Memory B cell (primary cell): ENCODE measurements at regions not wholly inside any gene's neighbourhood (a gene's known extent, or its start where the extent isn't known, plus 50 kb on each side); places are given as distances from the start of the nearest gene placed in this dataset.
"Not testable (repeated sequence)": the region's sequence is repeated elsewhere in the genome, so short reads cannot be mapped to it uniquely, and the experiment has no call there.

Experiments
- ATAC-seq: fragments of 150-1000 bp; cut with Tn5 transposase; 2 replicates; pipeline ENCODE4 v1.10.0; 2021; ENCODE audit warnings: low read depth, mild to moderate bottlenecking, moderate library complexity
- DNase-seq, 2 donors: peaks; one replicate each; pipeline ENCODE4 v3.0.0; 2022; ENCODE audit warnings: low spot score in 2 of 2
- H3K27ac Mint-ChIP-seq: one replicate; pipeline ENCODE4 v1.8.0; 2022; ENCODE audit warnings: mild to moderate bottlenecking, moderate library complexity, mixed read lengths
- H3K27me3 Mint-ChIP-seq: one replicate; pipeline ENCODE4 v1.8.0; 2022; ENCODE audit warnings: mixed read lengths
- H3K36me3 Mint-ChIP-seq: one replicate; pipeline ENCODE4 v1.8.0; 2022; ENCODE audit warnings: mild to moderate bottlenecking, mixed read lengths
- H3K4me1 Mint-ChIP-seq: one replicate; pipeline ENCODE4 v1.8.0; 2022; ENCODE audit warnings: mixed read lengths
- H3K4me3 Mint-ChIP-seq: one replicate; pipeline ENCODE4 v1.8.0; 2022; ENCODE audit warnings: mild to moderate bottlenecking, moderate library complexity, mixed read lengths
- H3K9me3 Mint-ChIP-seq: one replicate; pipeline ENCODE4 v1.8.0; 2022; ENCODE audit warnings: mixed read lengths

- not testable (repeated sequence) for H3K9me3 Mint-ChIP-seq, H3K27me3 Mint-ChIP-seq, H3K4me1 Mint-ChIP-seq, DNase-seq, H3K4me3 Mint-ChIP-seq, ATAC-seq, H3K27ac Mint-ChIP-seq, H3K36me3 Mint-ChIP-seq
Measured at GRCh38 chr6:67920040-67920439, 715.0 kb upstream of the ADGRB3 start.

- H3K9me3 Mint-ChIP-seq, result peaks cover 5% of the 10 kb centered on the region
- no peak for DNase-seq
- no peaks in the 10 kb centered on the region for H3K27me3 Mint-ChIP-seq
- no peak for ATAC-seq
- H3K27ac Mint-ChIP-seq, result no peak overlapping the region
- no peak overlapping the region for H3K4me3 Mint-ChIP-seq
- H3K4me1 Mint-ChIP-seq, result no peaks in the 10 kb centered on the region
- no peaks in the 10 kb centered on the region for H3K36me3 Mint-ChIP-seq
Measured at GRCh38 chr6:67916399-67916798, 718.7 kb upstream of the ADGRB3 start.

GRCh38 chr6:67914419-67914818 is 720.7 kb upstream of the ADGRB3 start:
- Mint-ChIP-seq H3K27me3 (no peaks in the 10 kb centered on the region), H3K4me1 (no peaks in the 10 kb centered on the region), H3K27ac (no peak overlapping the region), H3K9me3 (peaks cover 5% of the 10 kb centered on the region), H3K4me3 (no peak overlapping the region), H3K36me3 (no peaks in the 10 kb centered on the region)
- ATAC-seq (no peak), DNase-seq (no peak)

GRCh38 chr6:67909354-67909753 is 725.7 kb upstream of the ADGRB3 start:
- H3K27ac Mint-ChIP-seq, result no peak overlapping the region
- H3K27me3 Mint-ChIP-seq, result no peaks in the 10 kb centered on the region
- no peaks in the 10 kb centered on the region for H3K4me1 Mint-ChIP-seq
- DNase-seq (no peak), ATAC-seq (no peak)
- H3K9me3 Mint-ChIP-seq, result peaks cover 4% of the 10 kb centered on the region
- no peaks in the 10 kb centered on the region for H3K36me3 Mint-ChIP-seq
- H3K4me3 Mint-ChIP-seq, result no peak overlapping the region

- Mint-ChIP-seq H3K4me3 (no peak overlapping the region), H3K36me3 (no peaks in the 10 kb centered on the region), H3K9me3 (peaks cover 4% of the 10 kb centered on the region), H3K4me1 (no peaks in the 10 kb centered on the region), H3K27me3 (no peaks in the 10 kb centered on the region), H3K27ac (no peak overlapping the region)
- DNase-seq (no peak), ATAC-seq (no peak)
Measured at GRCh38 chr6:67908379-67908778, 726.7 kb upstream of the ADGRB3 start.

- H3K4me3 Mint-ChIP-seq, H3K9me3 Mint-ChIP-seq, H3K27ac Mint-ChIP-seq, H3K36me3 Mint-ChIP-seq, ATAC-seq, DNase-seq, H3K27me3 Mint-ChIP-seq, H3K4me1 Mint-ChIP-seq: not testable (repeated sequence)
Measured at GRCh38 chr6:67904735-67905134, 730.3 kb upstream of the ADGRB3 start.

GRCh38 chr6:67898875-67899274 is 736.2 kb upstream of the ADGRB3 start:
- H3K9me3 Mint-ChIP-seq, result no peaks in the 10 kb centered on the region
- H3K27me3 Mint-ChIP-seq, result no peaks in the 10 kb centered on the region
- no peaks in the 10 kb centered on the region for H3K4me1 Mint-ChIP-seq
- H3K27ac Mint-ChIP-seq, result no peak overlapping the region
- DNase-seq, result no peak
- ATAC-seq, result no peak
- no peaks in the 10 kb centered on the region for H3K36me3 Mint-ChIP-seq
- H3K4me3 Mint-ChIP-seq, result no peak overlapping the region

- ATAC-seq (no peak), DNase-seq (no peak)
- Mint-ChIP-seq H3K4me1 (no peaks in the 10 kb centered on the region), H3K9me3 (no peaks in the 10 kb centered on the region), H3K4me3 (no peak overlapping the region), H3K36me3 (no peaks in the 10 kb centered on the region), H3K27ac (no peak overlapping the region), H3K27me3 (no peaks in the 10 kb centered on the region)
Measured at GRCh38 chr6:67897998-67898607, 737.0 kb upstream of the ADGRB3 start.

GRCh38 chr6:67896476-67896875 is 738.6 kb upstream of the ADGRB3 start:
- H3K9me3 Mint-ChIP-seq, result no peaks in the 10 kb centered on the region
- no peak overlapping the region for H3K27ac Mint-ChIP-seq
- ATAC-seq (no peak), DNase-seq (no peak)
- no peaks in the 10 kb centered on the region for H3K4me1 Mint-ChIP-seq
- no peaks in the 10 kb centered on the region for H3K27me3 Mint-ChIP-seq
- no peaks in the 10 kb centered on the region for H3K36me3 Mint-ChIP-seq
- H3K4me3 Mint-ChIP-seq, result no peak overlapping the region

GRCh38 chr6:67889682-67889995 is 745.4 kb upstream of the ADGRB3 start:
- H3K4me1 Mint-ChIP-seq, result no peaks in the 10 kb centered on the region
- H3K4me3 Mint-ChIP-seq, result no peak overlapping the region

GRCh38 chr6:67888886-67889681 is 746.0 kb upstream of the ADGRB3 start:
- DNase-seq (no peak), ATAC-seq (no peak)
- no peak overlapping the region for H3K27ac Mint-ChIP-seq

More at GRCh38 chr6:67889682-67889995, 745.4 kb upstream of the ADGRB3 start:
- H3K36me3 Mint-ChIP-seq, result no peaks in the 10 kb centered on the region
- H3K27ac Mint-ChIP-seq, result no peak overlapping the region
- H3K9me3 Mint-ChIP-seq, result peaks cover 8% of the 10 kb centered on the region
- ATAC-seq, result no peak
- no peak for DNase-seq
- no peaks in the 10 kb centered on the region for H3K27me3 Mint-ChIP-seq

GRCh38 chr6:67888546-67888885 is 746.6 kb upstream of the ADGRB3 start:
- no peaks in the 10 kb centered on the region for H3K27me3 Mint-ChIP-seq
- ATAC-seq (no peak), DNase-seq (no peak)
- no peaks in the 10 kb centered on the region for H3K4me1 Mint-ChIP-seq
- peaks cover 8% of the 10 kb centered on the region for H3K9me3 Mint-ChIP-seq
- no peak overlapping the region for H3K4me3 Mint-ChIP-seq
- H3K36me3 Mint-ChIP-seq, result no peaks in the 10 kb centered on the region
- H3K27ac Mint-ChIP-seq, result no peak overlapping the region

More at GRCh38 chr6:67888886-67889681, 746.0 kb upstream of the ADGRB3 start:
- no peaks in the 10 kb centered on the region for H3K36me3 Mint-ChIP-seq
- peaks cover 8% of the 10 kb centered on the region for H3K9me3 Mint-ChIP-seq
- no peaks in the 10 kb centered on the region for H3K4me1 Mint-ChIP-seq
- H3K4me3 Mint-ChIP-seq, result no peak overlapping the region
- H3K27me3 Mint-ChIP-seq, result no peaks in the 10 kb centered on the region

- Mint-ChIP-seq H3K9me3 (peaks cover 8% of the 10 kb centered on the region), H3K27ac (no peak overlapping the region), H3K36me3 (no peaks in the 10 kb centered on the region), H3K4me1 (no peaks in the 10 kb centered on the region), H3K27me3 (no peaks in the 10 kb centered on the region), H3K4me3 (no peak overlapping the region)
- no peak for DNase-seq
- ATAC-seq, result no peak
Measured at GRCh38 chr6:67887747-67888545, 747.1 kb upstream of the ADGRB3 start.

GRCh38 chr6:67887419-67887746 is 747.7 kb upstream of the ADGRB3 start:
- no peak for DNase-seq
- peaks cover 8% of the 10 kb centered on the region for H3K9me3 Mint-ChIP-seq
- no peaks in the 10 kb centered on the region for H3K4me1 Mint-ChIP-seq
- H3K27ac Mint-ChIP-seq, result no peak overlapping the region
- H3K4me3 Mint-ChIP-seq, result no peak overlapping the region
- no peaks in the 10 kb centered on the region for H3K27me3 Mint-ChIP-seq
- no peaks in the 10 kb centered on the region for H3K36me3 Mint-ChIP-seq
- no peak for ATAC-seq
